SK-N-SH treated with all-trans-retinoic acid at 6 μM for 48 hours (cell line): ENCODE measurements at regions not wholly inside any gene's neighbourhood (a gene's known extent, or its start where the extent isn't known, plus 50 kb on each side); places are given as distances from the start of the nearest gene placed in this dataset.

Experiments used
- CSDC2 ChIP-seq: fragments of 250-450 bp; sonication (Bioruptor Pico); IDR thresholded peaks from 2 replicates; pipeline ENCODE4 v1.5.0; 2020; ENCODE audit warnings: mild to moderate bottlenecking, moderate library complexity
- ZFP3 ChIP-seq: fragments of 250-450 bp; sonication (Bioruptor Pico); IDR thresholded peaks from 2 replicates; pipeline ENCODE4 v1.5.0; 2020; ENCODE audit warnings: mild to moderate bottlenecking, moderate library complexity
- ZNF8 ChIP-seq: fragments of 450-650 bp; formaldehyde crosslinking; IDR thresholded peaks from 2 replicates; pipeline ENCODE4 v1.5.0; 2020; ENCODE audit warnings: mild to moderate bottlenecking, moderate library complexity

DNA sequence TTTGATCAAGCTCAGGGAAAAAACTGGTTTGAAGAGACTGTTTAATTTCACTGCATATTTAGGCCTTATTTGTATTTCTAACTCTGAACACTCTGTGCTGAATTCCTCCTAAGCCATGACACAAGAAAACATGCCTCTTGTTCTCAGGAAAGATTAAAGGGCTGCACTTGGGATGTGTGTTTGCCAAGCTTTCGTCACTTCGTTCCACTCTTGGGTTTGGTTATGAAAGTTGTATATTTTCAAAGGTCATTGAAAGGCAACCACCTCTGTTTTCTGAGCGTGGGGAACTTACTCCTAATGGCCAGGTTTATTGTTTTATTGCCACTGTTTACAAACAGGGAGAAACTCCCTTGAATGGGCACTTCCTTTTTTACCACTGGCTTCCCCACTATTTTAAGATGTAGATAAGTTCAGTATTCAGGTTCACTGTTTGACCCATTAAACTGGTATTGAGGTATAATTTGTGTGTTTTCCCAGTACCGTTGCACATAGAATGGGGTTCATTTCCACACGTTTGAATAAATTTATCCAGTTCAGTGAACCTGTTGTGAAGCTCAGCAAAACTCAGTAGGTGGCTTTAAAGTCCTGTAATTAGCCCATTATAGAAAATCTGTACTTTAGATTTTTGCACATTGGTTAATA lies 65.3 kb downstream of the NKX2-1 start:
- TF ChIP-seq ZFP3 (no peak), ZNF8 (CRISPR knock-in tag) (no peak), CSDC2 (no peak)
